SK-MEL-5 (cell line): ENCODE measurements at regions not wholly inside any gene's neighbourhood (a gene's known extent, or its start where the extent isn't known, plus 50 kb on each side); places are given as distances from the start of the nearest gene placed in this dataset.
A peak's percentile ranks its signal among the peaks of the same experiment; 100 is the strongest.

ENCODE experiments used
- DNase-seq: peaks from one replicate; pipeline ENCODE4 v3.0.0-alpha.2; 2016; ENCODE audit warnings: low read depth, low spot score
- in situ Hi-C: cut with HindIII; loops from 2 replicates; pipeline ENCODE4 v1.10.0; 2016; ENCODE audit warnings: low sequenced_read_pairs, high pct_unique_total_duplicates, low pct_unique_long_range_greater_than_20kb

- no peak for DNase-seq
- in situ Hi-C loops = no loop called here
Measured at GRCh38 chr20:11437611-11438380, 479.9 kb upstream of the BTBD3 start.

GRCh38 chr20:11438412-11438811 is 479.3 kb upstream of the BTBD3 start:
- DNase-seq = no peak
- in situ Hi-C loops = no loop called here

GRCh38 chr20:11443382-11444119 is 474.1 kb upstream of the BTBD3 start:
- no peak for DNase-seq
- in situ Hi-C loops = no loop called here

GRCh38 chr20:11445161-11445560 is 472.5 kb upstream of the BTBD3 start:
- DNase-seq = no peak
- in situ Hi-C loops = no loop called here

GRCh38 chr20:11445891-11446290 is 471.8 kb upstream of the BTBD3 start:
- in situ Hi-C loops = no loop called here
- DNase-seq = no peak

- no peak for DNase-seq
- in situ Hi-C loops = no loop called here
Measured at GRCh38 chr20:11447371-11448100, 470.2 kb upstream of the BTBD3 start.

- no peak for DNase-seq
- in situ Hi-C loops = no loop called here
Measured at GRCh38 chr20:11448554-11448953, 469.1 kb upstream of the BTBD3 start.

- in situ Hi-C loops = no loop called here
- peak; percentile 24 for DNase-seq
Measured at GRCh38 chr20:11451793-11452291, 465.9 kb upstream of the BTBD3 start.

GRCh38 chr20:11452326-11452725 is 465.4 kb upstream of the BTBD3 start:
- DNase-seq = no peak
- in situ Hi-C loops = no loop called here

GRCh38 chr20:11453430-11453829 is 464.3 kb upstream of the BTBD3 start:
- no peak for DNase-seq
- in situ Hi-C loops = no loop called here

- in situ Hi-C loops = no loop called here
- DNase-seq = peak; percentile 55
Measured at GRCh38 chr20:11454966-11455799, 462.5 kb upstream of the BTBD3 start.

- DNase-seq = no peak
- in situ Hi-C loops = no loop called here
Measured at GRCh38 chr20:11457488-11457887, 460.2 kb upstream of the BTBD3 start.

- no peak for DNase-seq
- in situ Hi-C loops = no loop called here
Measured at GRCh38 chr20:11459090-11459890, 458.4 kb upstream of the BTBD3 start.

- in situ Hi-C loops = no loop called here
- DNase-seq = no peak
Measured at GRCh38 chr20:11467436-11467835, 450.3 kb upstream of the BTBD3 start.

GRCh38 chr20:11468880-11469279 is 448.8 kb upstream of the BTBD3 start:
- in situ Hi-C loops = no loop called here

GRCh38 chr20:11469795-11470435 is 447.8 kb upstream of the BTBD3 start:
- DNase-seq = no peak
- in situ Hi-C loops = no loop called here

More at GRCh38 chr20:11468880-11469279, 448.8 kb upstream of the BTBD3 start:
- no peak for DNase-seq
